ENCODE measurements at regions not wholly inside any gene's neighbourhood (a gene's known extent, or its start where the extent isn't known, plus 50 kb on each side); places are given as distances from the start of the nearest gene placed in this dataset.

- H3K27me3 ChIP-seq (ENCODE audit: insufficient read depth) = no peaks in the 10 kb centered on the region
- peak overlapping the region; percentile 70 to 98; a peak in 3 of 4 replicates for H3K27ac ChIP-seq (ENCODE audit: low read depth in 2 of 2, low read length in 1 of 2)
- no peaks in the 10 kb centered on the region for H4K20me1 ChIP-seq (ENCODE audit: insufficient read depth)
- H3K36me3 ChIP-seq (replicated peaks in 1 of 2; ENCODE audit: control insufficient read depth in 1 of 2, insufficient read depth in 2 of 2, low read length in 1 of 2) = no peaks in the 10 kb centered on the region
- peak overlapping the region; percentile 33 for H3K4me2 ChIP-seq
- no peak overlapping the region for H3K9ac ChIP-seq
- ChIA-PET POLR2A (interaction anchor here (0.6 to 1.1 kb wide), 4 partner anchors 11 to 527 kb away, joined by 3 read pairs; no protein-coding TSS in a partner anchor), CTCF (interaction anchor here (1.1 to 1.6 kb wide), 7 partner anchors 12 to 527 kb away, joined by 3 to 6 read pairs (median 4); no protein-coding TSS in a partner anchor)
- DNase-seq = peak; percentile 68
- peaks cover 4% of the 10 kb centered on the region for H3F3A ChIP-seq (replicated peaks; ENCODE audit: insufficient read depth)
- no peaks in the 10 kb centered on the region for H3K9me3 ChIP-seq
- H3K79me2 ChIP-seq (ENCODE audit: insufficient read depth) = no peaks in the 10 kb centered on the region
- no peak overlapping the region for H3K4me3 ChIP-seq (ENCODE audit: low read depth in 2 of 2, low read length in 1 of 2)
- WGBS (ENCODE audit: low lambda C conversion rate) = 19% methylated on average over 7 of the region's 7 CpGs
- no peak overlapping the region for H2AFZ ChIP-seq (ENCODE audit: low read depth)
- no peaks in the 10 kb centered on the region for H3K9me2 ChIP-seq
- H3K4me1 ChIP-seq (ENCODE audit: control insufficient read depth in 1 of 2, insufficient read depth in 2 of 2, low read depth in 1 of 2, low read length in 1 of 2) = peaks cover 9 to 25% of the 10 kb centered on the region in 2 experiments
- no peak for TF ChIP-seq IRF3 (IDR thresholded peaks at IDR 0.05; ENCODE audit: low read depth, low read length)
- peak; percentile 88 for TF ChIP-seq JUND (IDR thresholded peaks at IDR 0.05)
- no peak for TF ChIP-seq CTCF (IDR thresholded peaks at IDR 0.05)
- no peak for TF ChIP-seq NRF1 (IDR thresholded peaks at IDR 0.05; ENCODE audit: low read depth, low read length)
- peak; percentile 81 for TF ChIP-seq FOXM1 (IDR thresholded peaks at IDR 0.05; ENCODE audit: low read depth)
- peak; percentile 91 for TF ChIP-seq FOXJ3 (CRISPR knock-in tag; IDR thresholded peaks at IDR 0.05)
- no peak for TF ChIP-seq ZBTB33 (IDR thresholded peaks at IDR 0.05; ENCODE audit: borderline replicate concordance, low read depth)
- peak; percentile 69 for TF ChIP-seq MEF2A (IDR thresholded peaks at IDR 0.05; ENCODE audit: borderline replicate concordance, low read depth)
- peak; percentile 49; the same call in 1 of the 2 replicates for TF ChIP-seq RXRA (IDR thresholded peaks at IDR 0.05; ENCODE audit: borderline replicate concordance, low read depth)
- TF ChIP-seq TEAD4 (IDR thresholded peaks at IDR 0.05; ENCODE audit: borderline replicate concordance, insufficient read depth) = peak; percentile 81
- peak; percentile 38; the same call in 1 of the 2 replicates for TF ChIP-seq FOSL2 (IDR thresholded peaks at IDR 0.05; ENCODE audit: borderline replicate concordance, low read depth)
- peak; percentile 90 to 97; a peak in 3 of 4 replicates for TF ChIP-seq EP300 (IDR thresholded peaks at IDR 0.05; ENCODE audit: borderline replicate concordance in 1 of 2, low read depth in 1 of 2, low read length in 1 of 2)
- peak; percentile 94 for TF ChIP-seq PBX3 (IDR thresholded peaks at IDR 0.05)
- peak; percentile 53; the same call in 1 of the 2 replicates for TF ChIP-seq MXI1 (IDR thresholded peaks at IDR 0.05; ENCODE audit: low read depth, low read length)
- TF ChIP-seq EZH2phosphoT487 (IDR thresholded peaks at IDR 0.05; ENCODE audit: borderline replicate concordance, low read depth) = no peak
- peak; percentile 98 for TF ChIP-seq TCF12 (IDR thresholded peaks at IDR 0.05)
- TF ChIP-seq SIN3A (IDR thresholded peaks at IDR 0.05; ENCODE audit: borderline replicate concordance, low read depth, low read length) = 0 out of 2 replicates have a peak, but pooled peaks have one; percentile 18
- peak; percentile 90 for TF ChIP-seq GATA2 (CRISPR knock-in tag; IDR thresholded peaks at IDR 0.05)
- no peak for TF ChIP-seq SMC3 (IDR thresholded peaks at IDR 0.05; ENCODE audit: low read depth, low read length)
- no peak for TF ChIP-seq GABPA (IDR thresholded peaks at IDR 0.05; ENCODE audit: low read depth)
- TF ChIP-seq TAF1 (IDR thresholded peaks at IDR 0.05; ENCODE audit: borderline replicate concordance, low read depth, low read length) = no peak
- TF ChIP-seq USF2 (IDR thresholded peaks at IDR 0.05; ENCODE audit: borderline replicate concordance, low read depth, low read length) = no peak
- no peak for TF ChIP-seq USF1 (IDR thresholded peaks at IDR 0.05; ENCODE audit: borderline replicate concordance, low read depth)
- peak; percentile 81 for TF ChIP-seq RCOR1 (IDR thresholded peaks at IDR 0.05; ENCODE audit: low read length)
- TF ChIP-seq RAD21 (IDR thresholded peaks at IDR 0.05; ENCODE audit: low read length) = peak; percentile 14
- no peak for TF ChIP-seq YY1 (IDR thresholded peaks at IDR 0.05; ENCODE audit: low read depth)
- peak; percentile 77 for TF ChIP-seq POLR2AphosphoS5 (IDR thresholded peaks at IDR 0.05; ENCODE audit: low read depth, low read length)
Observed at GRCh38 chr5:56310711-56311204, 77.6 kb upstream of the ANKRD55 start.
